NCI-H1048 (cell line): ENCODE measurements at regions not wholly inside any gene's neighbourhood (a gene's known extent, or its start where the extent isn't known, plus 50 kb on each side); places are given as distances from the start of the nearest gene placed in this dataset.

ENCODE experiments used
- DNase-seq: peaks from one replicate; lab custom pipeline; 2025; lab: John Stamatoyannopoulos, UW

DNA sequence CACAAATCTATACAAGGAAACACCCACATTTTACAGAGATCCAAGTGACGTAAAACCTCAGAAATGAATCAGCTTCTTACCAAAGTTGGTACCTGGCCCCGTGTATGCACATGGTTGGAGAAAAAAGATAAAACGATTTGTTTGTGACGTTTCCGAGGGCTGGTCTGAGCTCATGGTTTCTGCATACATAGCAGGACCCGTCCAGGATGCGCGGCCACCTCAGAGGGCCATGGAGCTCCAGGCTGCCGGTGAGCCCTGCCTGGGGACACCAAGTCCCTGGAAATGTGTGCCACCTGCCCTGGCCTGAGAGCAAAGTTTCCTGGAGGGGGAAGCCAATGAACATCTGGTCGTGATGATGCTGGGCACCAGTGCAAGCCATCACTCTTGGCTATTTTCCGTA is 402.6 kb upstream of the MKI67 start:
- DNase-seq, result no peak

- DNase-seq, result no peak
These were observed 403.0 kb upstream of the MKI67 start for GRCh38 chr10:128529225-128529624.

DNA sequence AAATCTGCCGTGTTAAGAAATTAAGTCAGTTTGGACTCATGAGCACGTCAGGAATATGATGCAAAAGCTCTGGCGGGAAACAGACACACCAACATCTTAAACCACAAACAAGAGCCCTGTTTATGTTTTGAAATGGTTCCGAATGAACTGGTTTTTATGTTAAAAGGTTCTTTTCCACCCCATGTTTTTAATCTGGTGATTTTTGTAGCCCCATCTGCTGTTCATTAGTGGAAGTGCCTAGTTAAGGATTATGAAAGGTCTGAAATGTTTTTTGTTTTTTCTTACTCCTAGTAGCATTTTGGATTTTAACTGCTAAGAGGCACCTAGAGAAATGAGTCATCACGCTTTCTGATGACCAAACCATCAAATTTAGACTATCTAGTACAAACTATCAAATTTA is 404.1 kb upstream of the MKI67 start:
- DNase-seq, result no peak

- DNase-seq, result no peak
These were observed 404.7 kb upstream of the MKI67 start for GRCh38 chr10:128530946-128531345.

- no peak for DNase-seq
These were observed 408.5 kb upstream of the MKI67 start for GRCh38 chr10:128534686-128535085.

DNA sequence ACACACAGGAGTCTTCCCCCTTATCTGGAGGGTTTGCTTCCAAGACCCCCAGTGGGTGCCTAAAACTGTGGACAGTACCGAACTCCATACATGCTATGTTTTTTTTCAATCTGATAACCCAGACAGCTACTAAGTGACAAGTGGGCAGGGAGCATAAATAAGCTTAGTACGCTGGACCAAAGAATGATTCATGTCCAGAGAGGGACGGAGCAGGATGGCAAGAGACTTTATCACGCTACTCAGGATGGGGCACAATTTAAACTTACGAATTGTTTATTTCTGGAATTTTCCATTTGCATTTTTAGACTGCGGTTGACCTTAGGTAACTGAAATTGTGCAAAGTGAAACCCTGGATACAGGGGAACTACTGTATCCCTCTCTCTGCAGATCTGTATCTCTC is 410.0 kb upstream of the MKI67 start:
- no peak for DNase-seq

DNA sequence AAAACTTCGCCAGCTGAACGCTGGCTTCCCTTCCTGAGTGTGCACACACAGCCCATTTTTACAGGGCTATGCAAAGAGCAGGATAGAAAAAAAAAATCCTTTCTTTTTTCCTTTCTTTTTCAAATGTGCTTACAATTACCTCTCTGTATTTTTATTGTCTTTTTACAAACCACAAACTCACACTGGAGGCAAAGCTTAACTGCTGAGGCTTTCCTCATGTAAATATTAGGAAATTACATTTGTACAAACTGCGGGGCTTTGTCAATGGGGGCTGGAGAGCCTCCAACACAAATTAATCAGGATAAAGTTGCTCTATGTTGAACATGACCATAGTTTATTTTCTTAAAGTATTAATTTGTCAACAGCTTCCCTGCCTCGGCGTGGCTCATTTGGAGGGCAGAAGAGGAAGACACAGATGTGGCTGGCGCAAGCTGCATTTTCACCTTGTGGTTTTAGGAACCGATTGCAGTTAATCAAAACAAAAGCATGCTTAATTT is 411.7 kb upstream of the MKI67 start:
- DNase-seq, result no peak

- DNase-seq, result no peak
These were observed 412.4 kb upstream of the MKI67 start for GRCh38 chr10:128538671-128539070.

GRCh38 chr10:128539510-128540127 is 413.4 kb upstream of the MKI67 start:
- DNase-seq, result no peak

DNA sequence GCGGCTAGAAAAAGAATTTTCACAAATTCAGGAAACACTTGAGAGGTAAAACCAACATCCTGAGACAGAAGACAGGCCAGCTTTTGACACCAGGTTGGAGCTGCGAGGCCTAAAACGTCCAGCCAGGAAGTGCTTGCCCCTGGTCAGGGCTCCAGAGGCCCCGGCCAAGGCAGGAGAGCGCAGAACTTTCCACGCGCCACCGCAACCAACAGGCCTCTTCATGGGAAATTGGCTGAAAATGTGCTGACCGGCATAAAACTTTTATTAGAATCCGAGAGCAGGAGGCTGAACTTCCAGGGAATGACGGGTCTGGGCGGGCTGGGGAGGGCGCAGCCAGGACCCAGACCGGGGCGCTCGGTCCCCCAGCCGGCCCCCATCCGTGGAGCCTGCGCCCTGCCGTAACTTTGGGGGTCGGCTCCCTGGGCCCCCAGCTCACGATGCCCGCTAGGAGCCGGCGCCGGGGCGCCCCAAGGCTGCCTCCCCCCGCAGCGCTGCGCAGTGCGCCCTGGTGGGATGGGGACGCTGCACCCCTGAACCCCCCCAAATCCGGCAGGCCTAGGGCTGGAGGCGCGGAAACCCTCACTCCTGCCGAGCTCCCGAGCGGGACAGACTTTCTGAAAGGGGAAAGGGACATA is 414.0 kb upstream of the MKI67 start:
- DNase-seq, result no peak

- no peak for DNase-seq
These were observed 414.8 kb upstream of the MKI67 start for GRCh38 chr10:128540781-128541761.

DNA sequence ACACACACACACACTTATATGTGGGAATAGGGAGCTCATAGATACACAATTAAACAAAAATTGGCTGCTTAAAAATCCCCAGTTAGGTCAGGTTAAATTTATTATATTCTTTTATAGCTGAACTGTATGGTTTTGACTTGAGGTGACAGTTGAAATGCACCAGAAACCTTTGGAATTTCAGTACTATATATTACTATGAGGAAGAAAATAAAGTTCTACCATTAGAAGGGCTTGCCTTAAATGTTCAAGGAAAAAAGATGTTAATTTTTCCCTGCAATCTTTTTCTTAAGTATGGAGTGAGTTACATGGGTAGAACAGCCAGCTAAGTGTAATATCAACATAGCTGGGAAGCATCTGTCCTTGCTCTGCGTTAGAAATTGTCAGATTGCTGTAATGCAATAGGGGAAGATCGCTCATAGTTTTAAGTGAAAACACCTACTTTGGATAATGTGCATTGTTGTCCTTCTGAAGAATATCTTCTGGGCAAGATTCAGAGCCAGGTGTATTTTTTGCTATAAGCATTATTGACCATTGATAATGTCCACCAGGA is 415.8 kb upstream of the MKI67 start:
- no peak for DNase-seq

DNA sequence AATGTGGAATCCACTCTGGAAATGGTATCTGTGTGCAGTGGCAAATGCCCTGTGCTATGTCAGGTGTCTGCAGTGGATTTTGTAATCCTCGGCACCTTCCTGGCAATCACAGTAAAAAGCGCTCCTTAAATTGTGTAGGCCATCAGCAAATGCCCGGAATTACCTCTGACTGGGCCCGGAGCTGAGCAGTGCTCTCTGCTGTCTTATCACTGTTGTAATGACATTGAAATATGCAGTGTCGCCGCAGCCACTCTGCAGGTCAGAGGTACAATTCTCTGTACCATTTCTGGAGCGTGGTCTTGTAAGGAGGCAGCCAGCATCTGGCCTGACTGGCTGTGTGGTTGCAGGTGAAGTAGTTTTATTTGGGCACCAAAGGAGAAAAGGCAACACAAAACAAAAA is 416.4 kb upstream of the MKI67 start:
- DNase-seq, result no peak

DNA sequence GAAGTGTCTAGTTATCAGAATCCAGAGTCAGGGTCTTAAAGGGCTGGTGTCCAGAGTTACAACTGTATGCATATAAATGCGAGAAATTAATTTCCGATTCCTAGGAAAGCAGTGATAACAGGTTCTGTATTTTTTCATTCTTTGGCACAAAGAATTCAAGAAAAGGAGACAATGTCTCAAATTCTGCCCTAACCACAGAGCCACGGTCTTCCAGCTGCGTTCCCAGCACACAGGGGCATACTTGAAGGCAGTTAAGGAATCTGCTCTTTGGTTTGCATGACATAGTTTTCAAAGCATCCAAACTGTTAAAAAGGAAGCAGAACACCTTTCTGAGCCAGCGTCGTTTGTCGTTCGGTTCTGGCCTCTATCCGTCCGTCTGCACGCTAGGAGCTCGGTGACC is 416.9 kb upstream of the MKI67 start:
- no peak for DNase-seq

DNA sequence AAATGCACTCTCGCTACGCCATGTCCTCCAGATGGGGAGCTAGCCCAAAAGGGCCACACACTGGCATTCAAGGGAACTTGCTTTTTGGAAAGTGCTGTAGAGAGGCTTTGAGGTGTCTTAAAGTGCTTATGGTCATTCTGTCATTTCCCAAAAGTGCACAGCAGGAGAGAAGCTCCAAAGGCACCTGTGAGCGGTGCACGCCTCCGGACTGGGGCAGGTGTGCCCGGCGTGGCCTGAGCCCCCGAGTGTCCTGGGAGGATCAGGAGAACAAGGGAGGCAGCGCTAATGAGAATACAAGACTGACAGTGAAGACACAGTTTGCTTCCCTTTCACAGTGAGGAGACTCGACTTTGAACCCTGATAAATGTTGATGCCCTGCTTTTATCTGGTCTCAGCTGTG is 419.0 kb upstream of the MKI67 start:
- no peak for DNase-seq

- DNase-seq, result no peak
These were observed 420.5 kb upstream of the MKI67 start for GRCh38 chr10:128546651-128547165.

DNA sequence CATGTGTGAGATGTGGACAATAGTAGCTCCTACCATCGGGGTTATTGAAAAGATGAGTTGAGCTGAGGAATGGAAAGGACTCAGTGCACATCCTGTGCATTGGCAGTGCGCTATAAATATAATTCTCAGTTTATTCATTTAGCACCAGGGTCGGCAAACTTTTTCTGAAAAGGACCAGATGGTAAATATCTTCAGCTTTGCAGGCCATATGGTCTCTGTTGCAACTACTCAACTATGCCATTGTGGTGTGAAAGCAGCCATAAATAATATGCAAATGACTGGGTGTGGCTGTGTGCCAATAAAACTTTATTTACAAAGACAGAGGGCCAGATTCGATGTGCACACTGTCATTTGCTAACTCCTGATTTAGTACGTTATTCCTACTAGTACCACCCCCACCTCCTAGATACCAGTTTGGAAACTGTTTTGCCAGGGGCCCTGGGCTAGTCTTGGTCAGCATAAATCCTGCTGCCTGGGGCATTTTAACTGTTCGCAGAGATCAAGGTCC is 422.9 kb upstream of the MKI67 start:
- no peak for DNase-seq

DNA sequence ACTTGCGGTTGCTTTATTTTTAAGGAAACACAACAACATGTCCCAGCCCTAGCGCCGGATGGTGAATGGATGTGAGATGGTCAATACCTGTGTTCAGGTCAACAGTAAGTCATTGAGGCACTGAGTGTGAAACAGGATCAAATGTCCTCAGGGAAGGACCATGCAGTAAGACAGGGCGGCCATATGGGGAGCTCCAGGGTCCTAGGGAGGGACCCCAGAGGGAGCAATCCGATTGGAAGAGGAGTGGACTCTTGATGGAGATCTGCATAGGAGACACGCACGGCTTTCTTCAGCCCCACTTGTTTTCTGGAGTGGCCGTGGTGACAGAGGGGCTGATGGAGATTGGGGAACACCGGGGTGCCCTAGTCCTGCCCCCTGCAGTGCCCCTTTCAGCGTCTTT is 423.8 kb upstream of the MKI67 start:
- no peak for DNase-seq

GRCh38 chr10:128551475-128551874 is 425.3 kb upstream of the MKI67 start:
- no peak for DNase-seq

DNA sequence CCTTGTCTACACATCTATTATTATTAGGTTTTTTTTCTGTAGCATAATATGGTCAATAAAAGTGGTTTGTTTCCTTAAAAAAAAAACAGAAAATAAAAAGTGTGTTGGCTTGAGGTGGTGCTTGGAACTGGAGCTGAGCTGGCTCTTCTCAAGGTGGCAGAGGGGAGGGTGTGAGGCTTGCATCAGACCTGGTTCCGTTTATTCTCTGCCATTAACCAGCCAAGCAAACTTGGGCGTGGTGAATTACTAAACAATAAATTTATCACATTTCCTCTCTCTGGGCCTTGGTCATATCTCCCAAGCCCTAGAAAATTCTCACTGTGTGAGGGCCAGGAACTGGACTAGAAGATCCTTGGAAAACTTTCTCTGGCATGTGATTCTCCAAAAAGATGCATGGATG is 427.5 kb upstream of the MKI67 start:
- DNase-seq, result no peak

DNA sequence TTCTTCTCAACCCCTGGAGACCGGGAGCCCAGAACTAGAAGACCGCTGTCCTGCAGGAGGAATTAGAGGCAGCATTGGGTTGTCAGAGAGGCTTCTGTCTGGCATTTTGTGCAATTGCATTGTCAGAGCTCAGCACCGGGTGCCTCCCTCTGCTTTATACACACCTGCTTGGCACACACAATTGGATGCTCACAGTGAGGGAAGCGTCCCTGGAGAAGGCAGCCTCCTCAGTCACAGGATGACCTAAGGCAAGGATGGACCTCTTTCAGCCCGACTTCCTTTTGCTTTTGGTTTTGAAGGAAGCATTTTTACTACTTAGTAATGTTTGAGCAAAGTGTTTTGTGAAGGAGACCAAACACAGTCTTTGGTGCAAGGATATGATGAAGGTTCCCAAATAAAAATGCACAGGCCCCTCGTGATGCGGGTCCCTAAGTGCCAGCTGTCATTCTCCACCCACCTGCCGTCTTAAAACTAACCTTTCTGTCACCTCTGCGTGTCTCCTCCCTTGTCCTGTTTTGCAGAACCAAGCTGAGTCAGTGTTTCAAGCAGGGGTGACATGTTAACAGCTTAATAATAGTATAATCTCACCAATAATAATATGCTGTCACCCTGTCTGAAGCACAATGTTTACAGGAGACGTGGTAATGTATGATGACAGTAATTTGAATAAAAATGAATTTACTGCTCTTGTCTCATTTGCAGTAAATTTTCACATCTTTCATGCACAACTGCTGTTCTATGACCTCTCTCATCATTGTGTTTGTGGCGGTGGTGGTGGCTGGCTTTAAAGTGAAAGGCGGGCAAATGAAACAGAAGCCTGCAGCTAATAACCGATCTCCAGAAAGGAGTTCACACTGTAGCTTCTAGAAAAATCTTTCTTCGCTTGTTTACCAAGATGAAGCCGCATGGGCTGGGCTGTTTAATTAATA is 430.2 kb upstream of the MKI67 start:
- DNase-seq, result no peak
